Naive B cell (primary cell): ENCODE measurements at regions not wholly inside any gene's neighbourhood (a gene's known extent, or its start where the extent isn't known, plus 50 kb on each side); places are given as distances from the start of the nearest gene placed in this dataset.
"Not testable (repeated sequence)": the region's sequence is repeated elsewhere in the genome, so short reads cannot be mapped to it uniquely, and the experiment has no call there.

ENCODE experiments used
- ATAC-seq, 2 donors: fragments of 150-1000 bp; cut with Tn5 transposase; 2 replicates each; pipeline ENCODE4 v1.10.0; 2021; ENCODE audit warnings: low read depth in 2 of 2, mild to moderate bottlenecking in 2 of 2, moderate library complexity in 2 of 2
- DNase-seq: peaks from one replicate; pipeline ENCODE4 v3.0.0; 2022
- H3K27ac Mint-ChIP-seq, 6 donors: one replicate each; pipeline ENCODE4 v1.8.0; 2020 to 2022; ENCODE audit warnings: mild to moderate bottlenecking in 6 of 6, mixed read lengths in 6 of 6, moderate library complexity in 5 of 6, inconsistent platforms in 2 of 6
- H3K27me3 Mint-ChIP-seq, 3 donors: one replicate each; pipeline ENCODE4 v1.8.0; 2021 to 2022; ENCODE audit warnings: mixed read lengths in 3 of 3, mild to moderate bottlenecking in 1 of 3
- H3K36me3 Mint-ChIP-seq, 2 donors: one replicate each; pipeline ENCODE4 v1.8.0; 2020 to 2022; ENCODE audit warnings: mixed read lengths in 2 of 2, inconsistent platforms in 1 of 2, mild to moderate bottlenecking in 1 of 2
- H3K4me1 Mint-ChIP-seq, 3 donors: one replicate each; pipeline ENCODE4 v1.8.0; 2020 to 2022; ENCODE audit warnings: mixed read lengths in 3 of 3, inconsistent platforms in 1 of 3, mild to moderate bottlenecking in 1 of 3, moderate library complexity in 1 of 3
- H3K4me3 Mint-ChIP-seq, 8 donors: one replicate each; pipeline ENCODE4 v1.8.0; 2020 to 2022; ENCODE audit warnings: mild to moderate bottlenecking in 8 of 8, mixed read lengths in 8 of 8, moderate library complexity in 8 of 8, inconsistent platforms in 2 of 8
- H3K9me3 Mint-ChIP-seq, 7 donors: one replicate each; pipeline ENCODE4 v1.8.0; 2020 to 2022; ENCODE audit warnings: mixed read lengths in 7 of 7, mild to moderate bottlenecking in 5 of 7, inconsistent platforms in 2 of 7, moderate library complexity in 1 of 7

- not testable (repeated sequence) for H3K27ac Mint-ChIP-seq, H3K36me3 Mint-ChIP-seq, DNase-seq, H3K4me1 Mint-ChIP-seq, ATAC-seq, H3K27me3 Mint-ChIP-seq, H3K4me3 Mint-ChIP-seq
- H3K9me3 Mint-ChIP-seq, result peaks cover 0 to 11% (median 6%) of the 10 kb centered on the region in 7 donors
Measured at GRCh38 chr2:228755661-228756060, 515.4 kb downstream of the PID1 start.

GRCh38 chr2:228747483-228747882, 523.6 kb downstream of the PID1 start:
- H3K27ac Mint-ChIP-seq, result no peak overlapping the region
- no peaks in the 10 kb centered on the region for H3K9me3 Mint-ChIP-seq
- no peaks in the 10 kb centered on the region for H3K36me3 Mint-ChIP-seq
- no peaks in the 10 kb centered on the region for H3K27me3 Mint-ChIP-seq
- H3K4me3 Mint-ChIP-seq, result no peak overlapping the region
- no peak for DNase-seq
- no peaks in the 10 kb centered on the region for H3K4me1 Mint-ChIP-seq
- ATAC-seq, result no peak

DNA sequence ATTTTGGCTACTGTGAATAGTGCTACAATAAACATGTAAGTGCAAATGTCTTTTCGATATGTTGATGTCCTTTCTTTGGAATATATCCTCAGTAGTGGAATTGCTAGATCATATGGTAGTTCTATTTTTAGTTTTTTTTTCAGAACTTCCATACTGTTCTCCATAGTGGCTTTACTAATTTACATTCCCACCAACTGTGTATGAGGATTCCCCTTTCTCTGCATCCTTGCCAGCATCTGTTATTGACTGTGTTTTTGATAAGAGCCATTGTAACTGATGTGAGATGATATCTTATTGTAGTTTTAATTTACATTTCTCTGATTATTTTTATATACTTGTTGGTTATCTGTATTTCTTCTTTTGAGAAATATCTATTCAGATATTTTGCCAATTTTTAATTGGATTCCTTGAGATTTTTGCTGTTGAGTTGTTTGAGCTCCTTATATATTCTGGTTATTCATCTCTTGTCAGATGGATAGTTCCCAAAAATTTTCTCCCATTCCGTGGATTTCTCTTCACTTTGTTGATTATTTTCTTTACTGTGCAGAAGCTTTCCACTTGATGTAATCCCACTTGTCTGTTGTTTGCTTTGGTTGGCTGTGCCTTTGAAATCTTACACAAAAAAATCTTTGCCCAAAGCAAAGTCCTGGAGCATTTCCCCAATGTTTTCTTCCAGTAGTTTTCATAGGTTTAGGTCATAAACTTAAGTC, 532.3 kb downstream of the PID1 start:
- ATAC-seq (no peak), DNase-seq (no peak)
- H3K27me3 Mint-ChIP-seq, result no peaks in the 10 kb centered on the region
- no peaks in the 10 kb centered on the region for H3K36me3 Mint-ChIP-seq
- H3K9me3 Mint-ChIP-seq, result peaks cover 0 to 14% (median 4%) of the 10 kb centered on the region in 7 donors
- no peak overlapping the region for H3K4me3 Mint-ChIP-seq
- H3K27ac Mint-ChIP-seq, result no peak overlapping the region
- H3K4me1 Mint-ChIP-seq, result no peaks in the 10 kb centered on the region

DNA sequence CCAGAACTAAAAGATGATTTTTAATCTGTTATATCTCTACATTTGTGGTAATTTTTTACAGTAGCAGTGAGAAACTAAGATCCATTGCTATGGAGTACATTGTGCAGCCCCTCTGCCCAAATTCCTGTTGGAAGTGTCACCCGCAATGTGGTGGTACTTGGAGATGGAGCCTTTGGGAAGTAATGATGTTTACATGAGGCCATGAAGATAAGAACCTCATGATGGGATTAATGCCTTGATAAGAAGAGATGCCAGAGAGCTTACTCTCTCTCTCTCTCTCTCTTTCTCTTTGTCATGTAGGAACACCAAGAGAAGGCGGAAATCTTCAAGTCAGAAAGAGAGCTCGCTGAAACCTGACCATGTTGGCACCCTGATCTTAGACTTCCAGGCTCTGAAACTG, 535.4 kb downstream of the PID1 start:
- Mint-ChIP-seq H3K27ac (no peak overlapping the region), H3K4me1 (no peaks in the 10 kb centered on the region), H3K4me3 (no peak overlapping the region), H3K36me3 (no peaks in the 10 kb centered on the region), H3K27me3 (no peaks in the 10 kb centered on the region), H3K9me3 (peaks cover 0 to 10% (median 4%) of the 10 kb centered on the region in 7 donors)
- no peak for ATAC-seq
- DNase-seq, result no peak

DNA sequence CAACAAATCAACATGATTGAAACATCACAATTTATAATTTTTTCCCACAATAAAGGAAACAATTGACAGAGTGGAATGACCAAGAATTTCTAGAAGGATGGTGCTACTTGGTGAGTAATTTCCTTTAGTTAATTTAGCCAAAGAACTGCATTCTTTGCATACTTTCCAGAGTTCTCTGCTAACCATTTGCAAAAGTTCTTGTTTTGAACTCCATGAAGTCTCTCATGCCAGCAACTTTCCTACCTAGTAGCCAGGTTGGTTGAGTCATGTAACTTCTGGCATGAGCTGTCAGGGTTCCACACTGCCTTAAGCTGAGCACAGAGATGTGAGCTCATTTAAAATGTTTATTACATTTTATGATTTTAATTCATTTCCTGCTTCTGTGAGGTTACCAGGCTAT, 539.6 kb downstream of the PID1 start:
- Mint-ChIP-seq H3K36me3 (no peaks in the 10 kb centered on the region), H3K27me3 (no peaks in the 10 kb centered on the region), H3K9me3 (peaks cover 0 to 9% (median 2%) of the 10 kb centered on the region in 7 donors), H3K27ac (no peak overlapping the region), H3K4me3 (no peak overlapping the region), H3K4me1 (no peaks in the 10 kb centered on the region)
- DNase-seq (no peak), ATAC-seq (no peak)

GRCh38 chr2:228728961-228729360, 542.1 kb downstream of the PID1 start:
- Mint-ChIP-seq H3K4me3 (no peak overlapping the region), H3K36me3 (no peaks in the 10 kb centered on the region), H3K27ac (no peak overlapping the region), H3K9me3 (peaks cover 0 to 9% (median 4%) of the 10 kb centered on the region in 7 donors), H3K4me1 (no peaks in the 10 kb centered on the region), H3K27me3 (no peaks in the 10 kb centered on the region)
- ATAC-seq (no peak), DNase-seq (no peak)

GRCh38 chr2:228725031-228725430, 543.5 kb upstream of the SPHKAP start:
- Mint-ChIP-seq H3K27me3 (no peaks in the 10 kb centered on the region), H3K27ac (no peak overlapping the region), H3K9me3 (peaks cover 0 to 9% (median 5%) of the 10 kb centered on the region in 7 donors), H3K4me3 (no peak overlapping the region), H3K36me3 (no peaks in the 10 kb centered on the region), H3K4me1 (no peaks in the 10 kb centered on the region)
- DNase-seq (no peak), ATAC-seq (no peak)

GRCh38 chr2:228723599-228723998, 542.1 kb upstream of the SPHKAP start:
- Mint-ChIP-seq H3K9me3 (peaks cover 0 to 8% (median 4%) of the 10 kb centered on the region in 7 donors), H3K27ac (no peak overlapping the region), H3K4me1 (no peaks in the 10 kb centered on the region), H3K4me3 (no peak overlapping the region), H3K36me3 (no peaks in the 10 kb centered on the region), H3K27me3 (no peaks in the 10 kb centered on the region)
- ATAC-seq (no peak), DNase-seq (no peak)

DNA sequence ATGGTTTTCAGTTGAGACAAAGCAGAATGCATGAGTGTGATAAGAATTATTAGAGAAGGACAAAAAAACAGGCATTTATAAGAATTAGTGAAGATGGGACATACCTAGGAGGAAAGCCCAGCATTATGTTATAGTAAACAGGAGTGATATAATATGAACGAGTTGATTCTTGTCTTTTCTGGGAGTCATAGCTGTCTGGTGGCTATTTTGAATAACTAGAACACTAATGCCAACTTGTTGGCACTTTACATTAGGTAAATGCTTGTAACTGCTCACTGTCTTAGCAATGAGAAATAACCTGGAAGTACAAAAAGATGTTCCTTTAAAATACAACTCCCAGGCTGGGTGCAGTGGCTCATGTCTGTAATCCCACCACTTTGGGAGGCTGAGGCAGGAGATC, 540.8 kb upstream of the SPHKAP start:
- no peak overlapping the region for H3K4me3 Mint-ChIP-seq
- no peaks in the 10 kb centered on the region for H3K4me1 Mint-ChIP-seq
- no peaks in the 10 kb centered on the region for H3K36me3 Mint-ChIP-seq
- H3K27ac Mint-ChIP-seq, result no peak overlapping the region
- ATAC-seq (no peak), DNase-seq (no peak)
- peaks cover 0 to 8% (median 1%) of the 10 kb centered on the region in 7 donors for H3K9me3 Mint-ChIP-seq
- no peaks in the 10 kb centered on the region for H3K27me3 Mint-ChIP-seq

DNA sequence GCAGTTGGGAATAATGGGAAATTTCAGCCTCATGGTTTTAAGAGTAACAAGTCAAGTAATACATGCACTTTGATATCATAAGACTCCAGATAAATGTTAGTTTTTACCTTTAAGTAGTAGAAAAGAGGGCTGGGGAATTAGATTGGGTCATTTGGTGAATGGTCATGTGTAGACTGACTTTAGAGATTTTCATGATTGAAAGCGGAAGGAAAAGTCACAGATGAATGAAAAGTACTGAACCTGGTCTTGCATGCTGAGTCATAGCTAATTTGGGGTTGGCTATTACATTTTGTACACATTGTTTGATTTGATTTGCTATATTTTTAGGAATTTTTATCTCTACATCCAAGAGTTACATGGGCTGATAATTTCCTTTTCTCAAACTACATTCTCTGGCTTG, 539.4 kb upstream of the SPHKAP start:
- Mint-ChIP-seq H3K36me3 (no peaks in the 10 kb centered on the region), H3K27ac (no peak overlapping the region), H3K4me3 (no peak overlapping the region), H3K9me3 (peaks cover 0 to 5% (median 3%) of the 10 kb centered on the region in 7 donors), H3K4me1 (no peaks in the 10 kb centered on the region), H3K27me3 (no peaks in the 10 kb centered on the region)
- no peak for DNase-seq
- no peak for ATAC-seq

DNA sequence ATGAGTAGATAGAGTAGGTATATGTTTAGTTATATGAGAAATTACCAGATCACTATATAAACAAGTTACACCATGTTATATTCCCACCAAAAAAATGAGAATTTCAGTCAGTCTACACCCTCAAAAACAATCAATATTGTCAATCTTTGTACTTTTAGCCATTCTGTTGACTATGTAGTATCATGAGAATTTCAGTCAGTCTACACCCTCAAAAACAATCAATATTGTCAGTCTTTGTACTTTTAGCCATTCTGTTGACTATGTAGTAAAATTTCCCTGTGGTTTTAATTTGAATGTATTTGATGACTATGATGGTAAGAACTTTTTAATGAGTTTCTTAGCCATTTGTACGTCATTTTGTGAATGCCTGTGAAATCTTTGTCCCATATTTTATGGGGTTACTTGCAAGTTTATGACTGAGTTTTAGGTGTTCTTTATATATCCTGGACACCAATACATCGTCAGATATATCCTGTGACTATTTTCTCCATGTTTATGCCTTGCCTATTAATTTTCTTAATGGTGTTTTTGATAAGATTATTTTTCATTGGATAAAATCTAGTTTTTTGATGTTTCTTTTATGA, 528.4 kb upstream of the SPHKAP start:
- H3K9me3 Mint-ChIP-seq, result peaks cover 0 to 21% (median 9%) of the 10 kb centered on the region in 7 donors
- no peak for DNase-seq
- ATAC-seq, result no peak
- no peak overlapping the region for H3K27ac Mint-ChIP-seq
- H3K27me3 Mint-ChIP-seq, result no peaks in the 10 kb centered on the region
- no peaks in the 10 kb centered on the region for H3K4me1 Mint-ChIP-seq
- H3K36me3 Mint-ChIP-seq, result no peaks in the 10 kb centered on the region
- no peak overlapping the region for H3K4me3 Mint-ChIP-seq

DNA sequence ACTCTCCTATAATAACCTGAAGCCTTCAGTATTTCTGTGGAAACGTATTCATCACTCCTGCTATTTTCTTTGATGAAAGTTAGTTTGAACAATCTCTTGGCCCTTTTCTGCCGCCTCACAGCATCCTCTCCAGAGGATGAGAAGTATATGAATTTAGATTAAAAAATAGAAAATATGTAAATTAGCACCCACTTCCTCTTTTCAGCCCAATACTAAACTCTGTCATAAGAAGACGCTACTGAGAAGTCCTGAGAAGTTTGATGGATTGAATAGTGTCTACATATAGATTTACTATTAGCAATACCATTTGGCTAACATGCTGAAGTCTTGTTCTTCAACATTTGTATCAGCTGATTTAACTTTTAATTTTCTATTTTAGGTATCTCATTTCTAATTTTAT, 526.4 kb upstream of the SPHKAP start:
- ATAC-seq (no peak), DNase-seq (no peak)
- Mint-ChIP-seq H3K9me3 (peaks cover 0 to 16% (median 2%) of the 10 kb centered on the region in 7 donors), H3K27me3 (no peaks in the 10 kb centered on the region), H3K36me3 (no peaks in the 10 kb centered on the region), H3K4me3 (no peak overlapping the region), H3K27ac (no peak overlapping the region), H3K4me1 (no peaks in the 10 kb centered on the region)

DNA sequence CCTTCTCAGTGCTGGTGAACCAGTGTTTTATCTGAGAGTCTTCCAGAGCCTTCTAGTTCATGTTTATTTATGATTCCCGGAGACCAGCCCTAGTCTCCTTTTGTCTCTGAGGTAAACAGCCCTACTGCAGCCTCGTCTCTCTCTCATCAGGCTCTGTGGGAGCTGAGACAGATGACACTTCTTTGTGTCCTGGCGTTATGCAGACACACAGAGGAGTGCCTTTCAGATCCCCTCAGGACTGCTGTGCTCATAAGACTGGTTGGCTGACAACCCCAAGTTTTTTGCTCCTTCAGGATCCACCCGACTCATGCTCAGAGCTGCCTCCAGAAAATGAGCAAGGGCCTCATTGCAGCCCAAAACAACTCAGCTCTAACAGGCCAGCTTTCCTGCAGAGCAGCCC, 523.8 kb upstream of the SPHKAP start:
- Mint-ChIP-seq H3K9me3 (peaks cover 0 to 16% (median 1%) of the 10 kb centered on the region in 7 donors), H3K4me3 (peak overlapping the region in 1 of 8 donors; percentile 5), H3K4me1 (no peaks in the 10 kb centered on the region), H3K27me3 (no peaks in the 10 kb centered on the region), H3K27ac (peak overlapping the region in 1 of 6 donors; percentile 38), H3K36me3 (no peaks in the 10 kb centered on the region)
- no peak for ATAC-seq
- no peak for DNase-seq

GRCh38 chr2:228703152-228703551, 521.7 kb upstream of the SPHKAP start:
- DNase-seq (no peak), ATAC-seq (no peak)
- no peaks in the 10 kb centered on the region for H3K27me3 Mint-ChIP-seq
- no peaks in the 10 kb centered on the region for H3K36me3 Mint-ChIP-seq
- no peak overlapping the region for H3K27ac Mint-ChIP-seq
- H3K4me3 Mint-ChIP-seq, result no peak overlapping the region
- H3K9me3 Mint-ChIP-seq, result peaks cover 0 to 10% (median 0%) of the 10 kb centered on the region in 7 donors
- H3K4me1 Mint-ChIP-seq, result no peaks in the 10 kb centered on the region
